ENCODE measurements at regions not wholly inside any gene's neighbourhood (a gene's known extent, or its start where the extent isn't known, plus 50 kb on each side); places are given as distances from the start of the nearest gene placed in this dataset.

DNA sequence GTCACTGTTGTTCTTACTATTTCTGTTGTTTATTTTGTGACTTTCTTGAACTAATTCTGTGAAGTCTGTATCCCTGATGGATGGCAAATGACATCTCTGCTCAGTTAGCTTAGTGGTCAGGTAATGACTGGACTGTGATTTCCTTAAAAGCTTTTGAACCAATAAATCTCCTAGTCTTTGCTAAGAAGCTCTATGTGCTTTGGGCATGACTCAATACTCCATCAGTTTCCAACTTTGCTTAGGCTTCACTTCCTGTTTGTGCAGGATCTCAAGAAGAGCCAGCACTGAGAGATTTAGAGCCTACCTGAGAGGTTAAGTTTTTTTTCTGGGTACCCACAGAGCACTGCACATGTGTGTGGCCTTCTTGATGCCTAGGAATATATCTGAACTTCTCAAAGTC lies 329.7 kb upstream of the HTR2A start:
- TF ChIP-seq, protein P1, sequence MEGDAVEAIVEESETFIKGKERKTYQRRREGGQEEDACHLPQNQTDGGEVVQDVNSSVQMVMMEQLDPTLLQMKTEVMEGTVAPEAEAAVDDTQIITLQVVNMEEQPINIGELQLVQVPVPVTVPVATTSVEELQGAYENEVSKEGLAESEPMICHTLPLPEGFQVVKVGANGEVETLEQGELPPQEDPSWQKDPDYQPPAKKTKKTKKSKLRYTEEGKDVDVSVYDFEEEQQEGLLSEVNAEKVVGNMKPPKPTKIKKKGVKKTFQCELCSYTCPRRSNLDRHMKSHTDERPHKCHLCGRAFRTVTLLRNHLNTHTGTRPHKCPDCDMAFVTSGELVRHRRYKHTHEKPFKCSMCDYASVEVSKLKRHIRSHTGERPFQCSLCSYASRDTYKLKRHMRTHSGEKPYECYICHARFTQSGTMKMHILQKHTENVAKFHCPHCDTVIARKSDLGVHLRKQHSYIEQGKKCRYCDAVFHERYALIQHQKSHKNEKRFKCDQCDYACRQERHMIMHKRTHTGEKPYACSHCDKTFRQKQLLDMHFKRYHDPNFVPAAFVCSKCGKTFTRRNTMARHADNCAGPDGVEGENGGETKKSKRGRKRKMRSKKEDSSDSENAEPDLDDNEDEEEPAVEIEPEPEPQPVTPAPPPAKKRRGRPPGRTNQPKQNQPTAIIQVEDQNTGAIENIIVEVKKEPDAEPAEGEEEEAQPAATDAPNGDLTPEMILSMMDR (IDR thresholded peaks at IDR 0.05): no peak
- no peak for TF ChIP-seq POLR2A (IDR thresholded peaks at IDR 0.05)
